ENCODE measurements at regions not wholly inside any gene's neighbourhood (a gene's known extent, or its start where the extent isn't known, plus 50 kb on each side); places are given as distances from the start of the nearest gene placed in this dataset.

DNA sequence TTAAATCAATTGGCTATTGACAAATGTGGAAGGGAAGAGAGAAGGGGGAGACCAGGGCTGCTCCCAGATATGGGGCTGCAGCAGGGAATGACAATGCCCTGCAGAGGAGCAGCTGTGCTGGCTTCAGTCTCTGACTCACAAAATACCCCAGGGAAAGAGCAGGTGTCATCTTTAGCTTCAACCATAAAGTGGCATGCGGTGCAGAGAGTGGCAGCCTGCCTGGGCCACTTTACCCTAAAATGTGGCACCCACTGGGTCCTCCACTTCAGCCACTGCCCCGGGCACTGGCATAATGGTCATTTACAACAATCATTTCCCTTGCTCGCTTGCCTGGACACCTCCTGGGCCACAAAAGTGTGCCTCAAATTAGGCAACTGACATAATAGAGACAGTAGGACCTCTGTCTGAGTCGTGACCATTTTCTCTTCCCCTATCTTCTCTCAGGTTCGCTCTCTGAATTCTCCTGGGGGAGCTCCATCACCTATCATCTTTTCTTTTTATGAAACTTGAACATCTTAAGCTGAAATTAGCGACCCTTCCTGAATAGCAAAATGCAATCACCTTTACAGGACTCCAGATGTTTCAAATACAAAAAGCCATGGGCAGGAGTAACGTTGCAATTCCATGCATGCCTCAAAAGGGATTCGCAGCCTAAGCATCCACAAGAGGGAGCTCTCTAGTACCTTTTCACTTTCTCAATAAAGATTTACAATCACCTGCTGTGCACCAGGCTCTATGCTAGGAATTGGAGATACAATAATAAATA, 179.9 kb upstream of the ATF7IP start:
- Histone ChIP-seq H3K36me3 (no peaks in the 10 kb centered on the region), H3K9me3 (no peaks in the 10 kb centered on the region), H3K4me1 (peaks cover 0 to 5% (median 0%) of the 10 kb centered on the region in 12 donors), H3K27ac (no peak overlapping the region), H3K27me3 (peaks cover 0 to 6% (median 0%) of the 10 kb centered on the region in 9 donors), H3K4me3 (no peak overlapping the region)
- 37 to 45% (median 42%) methylated on average over 8 of the region's 8 CpGs for WGBS, 4 donors
- no peak for TF ChIP-seq POLR2A (IDR thresholded peaks at IDR 0.05)
- TF ChIP-seq, protein P1, sequence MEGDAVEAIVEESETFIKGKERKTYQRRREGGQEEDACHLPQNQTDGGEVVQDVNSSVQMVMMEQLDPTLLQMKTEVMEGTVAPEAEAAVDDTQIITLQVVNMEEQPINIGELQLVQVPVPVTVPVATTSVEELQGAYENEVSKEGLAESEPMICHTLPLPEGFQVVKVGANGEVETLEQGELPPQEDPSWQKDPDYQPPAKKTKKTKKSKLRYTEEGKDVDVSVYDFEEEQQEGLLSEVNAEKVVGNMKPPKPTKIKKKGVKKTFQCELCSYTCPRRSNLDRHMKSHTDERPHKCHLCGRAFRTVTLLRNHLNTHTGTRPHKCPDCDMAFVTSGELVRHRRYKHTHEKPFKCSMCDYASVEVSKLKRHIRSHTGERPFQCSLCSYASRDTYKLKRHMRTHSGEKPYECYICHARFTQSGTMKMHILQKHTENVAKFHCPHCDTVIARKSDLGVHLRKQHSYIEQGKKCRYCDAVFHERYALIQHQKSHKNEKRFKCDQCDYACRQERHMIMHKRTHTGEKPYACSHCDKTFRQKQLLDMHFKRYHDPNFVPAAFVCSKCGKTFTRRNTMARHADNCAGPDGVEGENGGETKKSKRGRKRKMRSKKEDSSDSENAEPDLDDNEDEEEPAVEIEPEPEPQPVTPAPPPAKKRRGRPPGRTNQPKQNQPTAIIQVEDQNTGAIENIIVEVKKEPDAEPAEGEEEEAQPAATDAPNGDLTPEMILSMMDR (IDR thresholded peaks at IDR 0.05): peak; percentile 43 to 68 (median 56)
- no peak for DNase-seq
- intact Hi-C loops (cut with DNase I): no loop called here
- ATAC-seq: no peak

DNA sequence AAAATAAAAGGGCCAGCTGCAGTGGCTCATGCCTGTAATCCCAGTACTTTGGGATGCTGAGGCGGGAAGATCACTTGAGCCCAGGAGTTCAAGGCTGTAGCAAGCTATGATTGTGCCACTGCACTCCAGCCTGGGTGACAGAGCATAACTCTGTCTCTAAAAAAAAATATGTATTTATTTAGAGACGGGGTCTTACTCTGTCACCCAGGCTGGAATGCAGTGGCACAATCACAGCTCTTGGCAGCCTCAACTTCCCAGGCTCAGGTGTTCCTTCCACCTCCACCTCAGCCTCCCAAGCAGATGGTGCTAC, 179.3 kb upstream of the ATF7IP start:
- ATAC-seq (no peak), DNase-seq (no peak)
- TF ChIP-seq POLR2A (IDR thresholded peaks at IDR 0.05): no peak
- TF ChIP-seq, protein P1 (IDR thresholded peaks at IDR 0.05): no peak
- H3K36me3 ChIP-seq: no peaks in the 10 kb centered on the region
- peaks cover 0 to 6% (median 0%) of the 10 kb centered on the region in 9 donors for H3K27me3 ChIP-seq
- WGBS, 4 donors: 24 to 45% (median 31%) methylated on average over 2 of the region's 2 CpGs
- intact Hi-C loops (cut with DNase I): no loop called here
- no peak overlapping the region for H3K27ac ChIP-seq
- H3K4me3 ChIP-seq: no peak overlapping the region
- no peaks in the 10 kb centered on the region for H3K9me3 ChIP-seq
- H3K4me1 ChIP-seq: peaks cover 0 to 5% (median 0%) of the 10 kb centered on the region in 12 donors

DNA sequence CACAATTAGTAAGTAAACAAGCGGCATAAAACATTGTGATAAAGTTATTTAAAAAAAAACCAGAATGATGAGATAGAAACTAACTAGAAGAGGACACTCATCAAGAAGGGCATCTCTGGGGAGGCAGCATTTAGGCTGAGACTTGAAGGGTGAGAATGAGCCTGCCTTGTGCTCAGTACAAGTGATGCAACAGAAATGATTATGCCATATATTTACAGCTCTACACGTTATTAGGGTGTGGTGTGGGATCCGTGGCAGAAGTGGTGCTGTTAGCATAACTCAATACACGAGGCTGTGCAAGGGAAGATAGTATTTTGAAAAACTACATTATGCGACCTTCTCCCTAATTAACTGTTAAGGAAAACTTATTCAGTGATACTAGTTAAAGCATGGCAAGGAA, 178.5 kb upstream of the ATF7IP start:
- Histone ChIP-seq H3K27ac (no peak overlapping the region), H3K9me3 (no peaks in the 10 kb centered on the region), H3K4me3 (no peak overlapping the region), H3K4me1 (peaks cover 0 to 5% (median 0%) of the 10 kb centered on the region in 12 donors), H3K36me3 (no peaks in the 10 kb centered on the region), H3K27me3 (peaks cover 0 to 6% (median 0%) of the 10 kb centered on the region in 9 donors)
- intact Hi-C loops (cut with DNase I): no loop called here
- DNase-seq (no peak), ATAC-seq (no peak)
- TF ChIP-seq, protein P1 (IDR thresholded peaks at IDR 0.05): no peak
- no peak for TF ChIP-seq POLR2A (IDR thresholded peaks at IDR 0.05)
- WGBS, 4 donors: 64 to 78% (median 75%) methylated on average over 5 of the region's 5 CpGs

DNA sequence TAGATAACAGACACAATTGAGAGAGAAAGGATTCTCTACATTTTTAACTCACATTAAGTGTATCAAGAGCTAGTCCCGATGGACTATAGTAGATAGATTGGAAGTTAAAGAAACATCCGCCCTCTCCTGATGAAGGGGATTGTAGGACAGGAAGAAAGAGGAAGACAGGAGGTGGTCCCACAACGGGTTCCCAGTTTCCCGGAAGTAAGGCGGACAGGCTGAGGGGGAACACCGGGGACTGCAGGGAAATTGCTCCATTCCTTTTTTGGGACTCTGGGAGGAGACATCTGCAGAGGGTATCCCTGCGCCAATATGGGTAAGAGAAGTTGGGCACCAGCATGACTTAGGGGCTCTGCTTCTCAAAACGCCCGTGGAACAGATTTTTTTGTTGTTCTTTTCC, 177.5 kb upstream of the ATF7IP start:
- Histone ChIP-seq H3K27me3 (peaks cover 0 to 6% (median 0%) of the 10 kb centered on the region in 9 donors), H3K4me1 (peaks cover 0 to 5% (median 0%) of the 10 kb centered on the region in 12 donors), H3K27ac (no peak overlapping the region), H3K36me3 (no peaks in the 10 kb centered on the region), H3K4me3 (no peak overlapping the region), H3K9me3 (no peaks in the 10 kb centered on the region)
- intact Hi-C loops (cut with DNase I): no loop called here
- TF ChIP-seq POLR2A (IDR thresholded peaks at IDR 0.05): no peak
- TF ChIP-seq, protein P1 (IDR thresholded peaks at IDR 0.05): no peak
- DNase-seq: no peak
- ATAC-seq: no peak
- 76 to 81% (median 81%) methylated on average over 9 of the region's 9 CpGs for WGBS, 4 donors

All from heart left ventricle (tissue), 16 donors.